GM21529 (cell line): ENCODE measurements at regions not wholly inside any gene's neighbourhood (a gene's known extent, or its start where the extent isn't known, plus 50 kb on each side); places are given as distances from the start of the nearest gene placed in this dataset.

Source experiments
- ATAC-seq: cut with Tn5 transposase; IDR thresholded peaks from one replicate; pipeline ENCODE4 v1.9.1; 2021; ENCODE audit not compliant: unreplicated experiment

DNA sequence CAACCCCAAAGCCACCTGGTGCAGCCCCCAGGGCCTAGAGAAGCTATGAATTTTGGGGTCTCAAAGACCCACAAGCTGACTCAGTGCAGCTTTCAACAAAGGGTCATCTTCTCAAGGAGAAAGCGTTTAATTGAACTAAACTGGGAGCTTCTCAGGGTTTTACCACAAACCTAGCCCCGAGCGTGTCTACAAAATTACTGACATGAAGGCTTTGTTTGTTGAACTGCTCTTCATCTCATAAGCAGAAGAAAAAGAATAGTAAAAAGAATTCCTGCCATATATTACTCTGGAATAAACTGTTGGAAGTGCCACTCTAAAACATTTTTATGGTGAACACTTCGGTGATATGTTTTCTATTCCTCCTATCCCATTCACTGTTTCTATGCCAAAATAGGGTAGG lies 50.8 kb upstream of the INCENP start:
- no peak for ATAC-seq

DNA sequence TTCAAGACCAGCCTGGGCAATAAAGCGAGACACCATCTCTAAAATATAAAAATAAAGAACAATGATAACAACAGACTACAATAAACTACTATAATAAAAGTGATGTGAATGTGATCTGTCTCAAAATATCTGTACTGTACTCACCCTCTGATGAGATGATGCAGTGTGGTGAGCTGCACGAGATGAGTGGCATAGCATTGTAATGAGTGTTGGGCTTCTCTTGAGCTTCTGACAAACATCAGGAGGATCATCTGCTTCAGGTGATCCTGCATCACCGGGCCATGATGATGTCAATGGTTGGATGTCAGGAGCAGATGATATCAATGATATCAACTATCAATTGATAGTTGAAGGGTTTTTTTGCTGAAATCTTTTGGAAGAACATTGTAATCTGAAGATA lies 52.4 kb upstream of the INCENP start:
- no peak for ATAC-seq

DNA sequence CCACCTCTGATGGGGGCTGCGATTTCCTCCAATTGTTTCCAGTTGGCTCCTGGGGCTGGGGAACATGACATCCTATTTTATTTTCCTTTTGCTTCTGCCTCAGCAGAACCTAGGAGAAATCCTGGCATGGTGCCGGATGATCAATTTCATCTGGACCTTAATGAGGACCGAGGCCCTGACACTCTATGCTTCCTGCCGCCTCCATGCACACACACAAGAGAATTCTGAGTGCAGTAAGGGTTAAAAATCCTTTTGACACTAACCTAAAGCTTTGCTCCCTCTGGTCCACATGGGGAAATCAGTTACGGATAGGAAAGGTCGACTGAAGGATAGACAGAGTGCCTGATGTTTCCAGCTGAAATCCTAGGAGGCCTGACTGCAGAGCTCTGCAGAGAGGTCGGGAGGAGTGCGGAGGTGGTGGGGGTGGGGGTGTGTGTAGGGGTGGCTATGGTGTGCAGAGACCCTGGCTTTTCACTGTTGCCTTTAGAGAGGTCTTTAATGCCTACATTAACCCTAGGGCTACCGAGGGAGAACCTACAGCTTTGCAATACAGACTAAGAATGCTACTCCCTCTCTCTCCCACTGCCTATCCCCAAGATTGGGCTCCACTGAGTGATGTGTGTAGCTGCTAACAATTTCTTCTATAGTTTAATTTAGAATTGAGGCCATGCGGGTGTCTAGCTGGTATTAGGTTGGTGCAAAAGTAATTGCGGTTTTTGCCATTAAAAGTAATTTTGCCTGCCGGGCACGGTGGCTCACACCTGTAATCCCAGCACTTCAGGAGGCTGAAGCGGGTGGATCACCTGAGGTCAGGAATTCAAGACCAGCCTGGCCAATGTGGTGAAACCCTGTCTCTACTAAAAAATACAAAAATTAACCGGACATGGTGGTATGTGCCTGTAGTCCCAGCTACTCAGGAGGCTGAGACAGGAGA lies 53.6 kb upstream of the INCENP start:
- ATAC-seq: no peak

DNA sequence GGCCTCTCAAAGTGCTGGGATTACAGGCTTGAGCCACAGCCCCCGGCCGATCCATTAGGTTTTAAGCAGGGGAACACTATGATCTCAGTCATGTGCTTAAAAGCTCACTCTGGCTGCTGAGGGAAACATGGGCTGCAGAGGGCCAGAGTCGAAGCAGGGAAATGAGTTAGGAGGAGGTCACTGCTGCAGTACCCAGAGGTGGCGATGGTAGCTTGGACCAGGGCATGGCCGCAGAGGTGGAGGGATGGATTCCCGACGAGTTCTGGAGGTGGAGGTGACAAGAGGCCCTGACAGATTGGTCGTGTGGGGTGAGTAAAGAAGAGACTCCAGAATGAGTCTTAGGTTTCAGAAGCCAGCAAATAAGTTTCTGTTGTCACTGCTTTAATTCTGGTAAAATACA lies 54.4 kb upstream of the INCENP start:
- no peak for ATAC-seq

DNA sequence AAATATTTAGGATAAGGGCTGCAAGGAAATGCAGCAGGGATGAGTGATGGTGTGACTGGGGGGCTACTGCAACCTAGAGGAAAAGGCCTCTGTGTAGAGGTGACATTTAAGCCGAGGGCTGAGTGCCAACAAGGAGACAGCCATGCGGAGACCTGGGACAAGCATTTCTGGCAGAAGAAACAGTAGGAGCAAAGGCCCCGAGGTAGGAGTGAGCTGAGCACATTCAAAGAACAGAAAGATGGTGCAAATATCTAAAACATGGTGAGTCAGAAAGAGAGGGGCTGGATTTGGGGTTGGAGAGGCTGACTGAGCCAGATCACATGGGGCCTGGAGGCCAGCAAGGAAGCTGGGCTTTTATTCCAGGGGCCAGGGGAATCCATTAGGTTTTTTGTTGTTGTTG lies 55.1 kb upstream of the INCENP start:
- ATAC-seq: no peak

DNA sequence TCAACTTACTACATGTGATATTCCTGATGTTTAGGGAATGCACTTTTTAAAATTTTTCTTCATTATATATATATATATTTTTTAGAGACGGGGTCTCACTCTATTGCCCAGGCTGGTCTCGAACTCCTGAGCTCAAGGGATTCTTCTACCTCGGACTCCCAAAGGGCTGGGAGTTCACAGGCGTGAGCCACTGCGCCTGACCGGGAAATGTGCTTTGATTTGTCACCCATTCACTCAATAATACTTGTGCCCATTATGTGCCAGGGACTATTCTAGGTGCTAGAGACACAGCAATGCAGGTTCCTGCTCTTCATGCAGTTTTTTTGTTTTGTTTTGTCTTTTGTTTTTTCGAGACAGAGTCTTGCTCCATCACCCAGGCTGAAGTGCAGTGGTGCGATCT lies 56.1 kb upstream of the INCENP start:
- ATAC-seq: no peak

DNA sequence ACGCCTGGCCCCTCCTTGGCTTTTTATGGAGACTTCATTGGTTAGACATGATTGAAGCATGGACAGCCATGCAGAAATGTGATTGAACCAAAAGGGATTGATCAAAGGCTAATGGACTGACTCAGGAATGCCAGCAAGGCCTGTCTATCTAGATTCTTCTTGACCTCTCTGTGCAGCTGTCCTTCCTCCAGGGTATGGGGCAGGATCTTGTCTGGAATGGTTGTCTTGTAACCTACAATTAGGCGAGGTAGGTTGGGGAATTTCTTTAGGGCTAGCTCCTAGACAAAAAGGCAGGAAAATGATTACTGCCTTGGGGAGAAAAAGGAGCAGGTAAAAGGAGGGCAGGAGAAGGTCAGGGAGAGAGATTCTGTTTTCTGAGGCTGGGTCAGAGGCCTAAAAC lies 59.6 kb upstream of the INCENP start:
- no peak for ATAC-seq

DNA sequence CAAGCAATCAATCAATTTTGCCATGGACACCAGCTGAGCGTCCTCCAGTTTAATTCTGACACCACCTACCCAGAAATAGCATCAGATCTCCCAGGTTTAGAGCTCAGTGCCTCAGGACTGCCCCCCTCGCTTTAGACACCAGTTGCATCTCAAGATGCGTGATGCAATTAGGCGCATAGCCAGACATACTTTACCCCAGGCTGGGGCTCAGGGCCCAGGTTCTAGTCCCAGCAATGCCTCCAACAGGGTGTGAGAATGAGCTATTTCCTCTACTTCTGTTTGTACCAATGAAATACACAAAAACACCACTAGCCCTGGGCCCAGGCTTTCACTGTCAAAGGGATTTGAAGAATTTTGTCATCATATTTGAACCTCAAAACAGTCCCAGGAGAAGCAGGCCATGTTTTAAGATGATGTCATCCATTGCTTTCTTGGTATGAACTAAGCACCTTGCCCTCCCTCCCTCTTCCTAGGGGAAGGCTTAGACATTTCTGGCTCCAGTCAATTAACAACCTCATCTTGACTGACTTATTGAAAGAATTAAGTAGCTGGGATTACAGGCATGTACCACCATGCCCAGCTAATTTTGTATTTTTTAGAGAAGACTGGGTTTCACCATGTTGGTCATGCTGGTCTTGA lies 61.5 kb upstream of the INCENP start:
- ATAC-seq: no peak

DNA sequence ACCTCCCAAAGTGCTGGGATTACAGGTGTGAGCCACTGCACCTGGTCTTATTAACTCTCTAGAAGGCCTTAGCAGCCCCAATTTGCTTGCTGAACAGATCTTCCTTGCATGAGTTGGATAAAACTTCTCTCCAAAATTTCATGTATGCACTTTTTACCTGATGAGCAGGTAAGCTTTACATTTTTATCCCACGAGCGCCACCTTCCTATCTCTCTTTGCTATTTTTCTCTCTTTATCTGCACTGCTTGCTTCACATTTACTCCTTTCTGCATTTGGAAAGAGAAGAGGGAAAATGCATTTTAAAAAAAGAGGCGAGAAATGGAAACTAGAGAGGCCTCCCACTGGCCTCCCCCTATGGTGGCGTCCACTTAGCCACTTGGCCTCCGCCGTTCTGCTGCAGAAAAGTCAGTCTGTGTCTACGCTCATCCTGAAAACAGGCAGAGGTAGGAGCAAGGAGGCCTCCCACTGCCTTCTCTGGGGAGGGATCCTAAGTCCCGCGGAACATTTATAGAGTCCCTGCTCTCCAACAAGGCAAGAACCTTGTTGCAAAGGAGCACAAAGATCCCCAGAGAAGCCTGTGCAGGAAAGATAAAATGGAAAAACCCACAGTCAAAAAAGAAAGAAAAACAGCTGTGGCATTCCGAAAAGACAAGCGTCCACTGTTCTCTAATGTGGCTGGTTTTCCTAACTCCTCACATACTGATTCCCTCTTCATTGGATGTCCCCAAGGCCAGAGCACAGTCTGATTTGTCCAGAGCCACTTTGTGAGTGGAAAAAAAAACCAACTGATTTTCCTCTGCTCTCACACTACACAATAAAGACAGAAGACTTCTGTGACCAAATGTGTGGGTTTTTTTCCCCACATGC lies 62.2 kb upstream of the INCENP start:
- no peak for ATAC-seq

DNA sequence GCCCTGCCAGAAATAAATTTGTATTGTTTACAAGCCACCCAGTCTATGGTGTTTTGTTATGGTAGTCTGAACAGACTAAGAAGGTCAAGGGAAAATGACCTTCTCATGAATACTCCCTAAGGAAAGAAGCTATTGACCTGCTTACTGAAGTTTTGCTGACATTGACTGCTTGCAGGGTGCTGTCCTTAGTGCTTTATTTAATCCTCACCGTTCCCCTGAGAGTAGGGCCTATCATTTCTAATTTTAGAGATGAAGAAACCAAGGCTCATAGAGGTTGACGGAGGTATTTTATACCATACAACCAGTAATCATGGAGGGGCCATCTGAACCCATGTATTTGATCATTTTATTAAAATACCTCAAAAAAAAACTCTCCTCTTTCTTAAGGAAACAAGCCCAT lies 66.7 kb upstream of the INCENP start:
- ATAC-seq: no peak

DNA sequence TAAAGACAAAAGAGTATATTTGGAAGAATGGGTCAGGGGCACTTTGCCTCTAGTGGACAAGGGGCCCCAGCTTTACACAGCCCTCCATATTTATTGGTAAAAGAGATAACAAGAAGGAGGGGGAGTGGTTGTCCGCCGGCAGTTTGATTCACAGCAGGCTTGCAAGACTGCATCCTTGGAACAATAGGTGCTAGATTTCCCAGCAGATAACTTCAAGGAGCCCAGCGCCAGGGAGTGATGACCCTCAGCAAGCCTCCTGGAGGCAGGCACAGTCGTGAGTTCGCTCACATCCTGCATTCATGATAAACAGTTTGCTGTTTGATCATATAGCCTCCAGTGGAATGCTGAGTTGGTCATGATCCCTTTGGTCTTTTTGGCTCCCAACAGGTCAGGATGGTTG lies 67.8 kb upstream of the INCENP start:
- no peak for ATAC-seq

DNA sequence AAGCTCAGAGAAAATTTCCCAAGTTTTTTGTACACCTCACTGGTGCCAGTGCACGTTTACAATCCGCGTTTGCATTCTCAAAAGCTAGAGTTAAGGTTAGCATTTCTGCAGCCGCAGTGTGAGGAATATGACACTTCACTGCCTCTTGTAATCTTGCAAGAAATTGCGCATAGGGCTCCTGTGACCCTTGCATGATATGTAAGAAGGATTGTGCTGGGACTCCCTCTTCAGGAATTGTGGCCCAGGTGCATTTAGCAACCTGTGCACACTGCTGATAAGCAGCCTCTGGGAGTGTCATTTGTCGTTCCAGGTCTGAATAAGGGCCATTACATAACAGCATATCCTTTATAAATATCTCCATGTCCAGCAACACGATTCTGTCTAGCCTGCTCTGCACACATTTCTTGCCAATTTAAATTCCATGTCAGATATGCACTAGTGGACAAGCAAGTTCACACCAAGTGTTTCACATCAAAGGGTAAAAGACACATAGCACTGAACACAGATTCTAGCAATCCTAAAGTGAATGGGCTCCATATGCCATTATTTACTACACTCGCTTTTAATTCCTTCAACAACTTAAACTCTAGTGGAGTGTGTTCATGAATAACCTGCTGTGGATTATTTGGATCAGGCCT lies 69.2 kb upstream of the INCENP start:
- no peak for ATAC-seq

DNA sequence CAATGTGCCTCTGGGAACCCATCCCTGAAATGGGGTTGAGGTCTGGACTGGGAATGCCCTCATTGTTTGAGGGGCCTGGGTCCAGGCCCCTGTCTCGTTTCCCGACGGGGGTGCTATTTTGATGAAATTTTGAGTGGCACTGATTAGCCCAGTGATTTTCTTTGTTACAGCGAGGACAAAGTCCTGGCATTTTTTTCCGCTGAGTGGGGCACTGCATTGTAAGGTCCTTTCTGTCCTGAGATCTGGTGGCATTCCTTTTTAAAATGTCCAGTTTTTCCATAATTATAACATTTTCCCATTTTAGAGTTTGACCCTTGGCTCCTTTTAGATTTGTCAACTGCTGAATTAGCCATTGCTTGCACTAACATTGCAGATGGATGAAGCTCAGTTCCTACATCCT lies 69.7 kb upstream of the INCENP start:
- ATAC-seq: no peak

DNA sequence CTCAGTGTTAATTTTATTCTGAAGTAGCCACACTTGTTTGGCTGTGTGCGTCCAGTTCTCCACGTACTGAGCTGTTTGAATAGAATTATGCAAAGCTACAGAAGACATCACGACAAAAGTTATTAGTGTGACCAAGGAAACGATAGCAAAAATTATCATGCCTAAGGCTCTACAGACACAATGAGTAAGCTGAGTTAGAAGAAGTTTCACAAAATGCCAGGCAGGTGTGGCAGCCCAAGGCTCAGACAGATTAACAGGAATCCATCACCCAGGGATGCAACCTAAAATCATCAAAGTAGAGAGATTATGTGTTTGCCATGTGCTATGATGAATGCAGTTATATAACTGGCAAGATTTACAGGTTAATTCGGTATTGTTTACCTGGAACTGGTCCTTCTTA lies 73.1 kb upstream of the INCENP start:
- ATAC-seq: no peak

DNA sequence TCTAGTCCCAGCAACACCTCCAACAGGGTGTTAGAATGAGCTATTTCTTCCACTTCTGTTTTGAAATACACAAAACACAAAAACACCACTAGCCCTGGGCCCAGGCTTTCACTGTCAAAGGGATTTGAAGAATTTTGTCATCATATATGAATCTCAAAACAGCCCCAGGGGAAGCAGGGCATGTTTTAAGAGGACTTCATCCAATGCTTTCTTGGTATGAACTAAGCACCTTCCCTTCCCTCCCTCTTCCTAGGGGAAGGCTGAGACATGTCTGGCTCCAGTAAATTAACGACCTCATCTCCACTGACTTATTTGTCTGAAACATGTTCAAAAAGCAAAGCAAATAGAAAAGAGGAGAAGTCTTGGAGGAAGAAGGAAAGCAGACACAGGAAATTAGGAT lies 75.7 kb upstream of the INCENP start:
- ATAC-seq: no peak

DNA sequence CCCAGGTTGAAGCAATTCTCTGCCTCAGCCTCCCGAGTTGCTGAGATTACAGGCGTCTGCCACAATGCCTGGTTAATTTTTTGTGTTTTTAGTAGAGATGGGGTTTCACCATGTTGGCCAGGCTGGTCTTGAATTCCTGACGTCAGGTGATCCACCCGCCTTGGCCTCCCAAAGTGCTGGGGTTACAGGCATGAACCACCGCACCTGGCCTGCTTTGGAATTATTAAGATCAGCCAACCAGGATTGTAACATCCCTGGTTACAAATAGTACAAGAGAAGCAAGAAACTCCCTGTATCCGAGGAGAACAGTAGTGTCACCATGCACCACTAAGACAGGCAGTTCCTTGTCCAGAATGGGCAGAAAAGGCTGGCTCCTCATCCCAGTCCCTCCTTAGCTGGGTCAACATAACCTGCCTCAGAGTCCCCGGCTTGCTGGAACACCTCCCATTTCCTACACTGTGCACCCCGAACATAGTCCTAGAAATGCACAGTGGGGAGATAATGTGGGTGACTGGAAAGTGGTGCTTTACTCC lies 77.2 kb upstream of the INCENP start:
- no peak for ATAC-seq

DNA sequence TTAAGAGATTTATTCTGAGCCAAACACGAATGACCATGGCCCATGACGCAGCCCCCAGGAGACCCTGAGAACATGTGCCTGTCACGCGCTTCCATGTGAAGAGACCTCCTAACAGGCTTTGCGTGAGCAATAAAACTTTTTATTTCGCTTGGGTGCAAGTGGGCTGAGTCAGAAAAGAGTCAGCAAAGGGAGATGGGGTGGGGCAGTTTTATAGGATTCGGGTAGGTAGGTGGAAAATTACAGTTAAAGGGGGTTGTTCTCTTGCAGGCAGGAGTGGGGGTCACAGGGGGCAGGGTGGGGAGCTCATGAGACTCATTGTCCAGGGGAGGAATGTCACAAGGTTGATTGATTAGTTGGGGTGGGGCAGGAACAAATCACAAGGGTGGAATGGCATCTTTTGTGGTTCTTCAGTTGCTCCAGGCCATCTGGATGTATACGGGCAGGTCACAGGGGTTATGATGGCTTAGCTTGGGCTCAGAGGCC lies 77.2 kb upstream of the FTH1 start:
- no peak for ATAC-seq

DNA sequence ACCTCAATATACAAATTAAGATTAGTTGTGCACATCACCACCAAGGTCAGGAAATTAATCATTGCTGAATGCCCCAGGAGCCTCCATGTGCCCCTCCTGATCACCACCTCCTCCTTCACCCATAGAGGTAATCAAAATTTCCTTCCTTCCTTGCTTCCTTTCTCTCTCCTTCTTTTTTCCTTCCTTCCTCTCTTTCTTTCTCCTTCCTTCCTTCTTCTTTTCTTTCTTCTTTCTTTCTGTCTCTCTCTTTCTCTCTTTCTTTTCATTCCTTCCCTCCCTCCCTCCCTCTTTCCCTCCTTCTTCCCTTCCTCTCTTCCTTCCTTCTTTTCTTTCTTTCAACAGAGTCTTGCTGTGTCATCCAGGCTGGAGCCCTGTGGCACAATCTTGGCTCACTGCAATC lies 67.9 kb upstream of the FTH1 start:
- no peak for ATAC-seq

DNA sequence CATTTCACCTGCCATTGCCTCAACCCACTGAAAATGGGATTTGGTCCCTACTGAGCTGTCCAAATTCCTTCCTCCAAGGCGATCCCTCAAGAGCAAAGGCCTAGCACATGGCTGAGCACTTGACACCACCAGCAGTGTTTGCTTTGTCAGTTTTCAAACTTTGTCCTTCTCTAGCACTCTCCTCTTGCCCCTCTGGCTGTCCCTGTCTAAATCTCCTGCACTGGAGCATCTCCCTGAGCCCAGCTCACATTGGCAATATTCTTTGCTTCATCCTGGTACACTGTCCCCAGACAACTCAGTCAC lies 66.6 kb upstream of the FTH1 start:
- no peak for ATAC-seq

DNA sequence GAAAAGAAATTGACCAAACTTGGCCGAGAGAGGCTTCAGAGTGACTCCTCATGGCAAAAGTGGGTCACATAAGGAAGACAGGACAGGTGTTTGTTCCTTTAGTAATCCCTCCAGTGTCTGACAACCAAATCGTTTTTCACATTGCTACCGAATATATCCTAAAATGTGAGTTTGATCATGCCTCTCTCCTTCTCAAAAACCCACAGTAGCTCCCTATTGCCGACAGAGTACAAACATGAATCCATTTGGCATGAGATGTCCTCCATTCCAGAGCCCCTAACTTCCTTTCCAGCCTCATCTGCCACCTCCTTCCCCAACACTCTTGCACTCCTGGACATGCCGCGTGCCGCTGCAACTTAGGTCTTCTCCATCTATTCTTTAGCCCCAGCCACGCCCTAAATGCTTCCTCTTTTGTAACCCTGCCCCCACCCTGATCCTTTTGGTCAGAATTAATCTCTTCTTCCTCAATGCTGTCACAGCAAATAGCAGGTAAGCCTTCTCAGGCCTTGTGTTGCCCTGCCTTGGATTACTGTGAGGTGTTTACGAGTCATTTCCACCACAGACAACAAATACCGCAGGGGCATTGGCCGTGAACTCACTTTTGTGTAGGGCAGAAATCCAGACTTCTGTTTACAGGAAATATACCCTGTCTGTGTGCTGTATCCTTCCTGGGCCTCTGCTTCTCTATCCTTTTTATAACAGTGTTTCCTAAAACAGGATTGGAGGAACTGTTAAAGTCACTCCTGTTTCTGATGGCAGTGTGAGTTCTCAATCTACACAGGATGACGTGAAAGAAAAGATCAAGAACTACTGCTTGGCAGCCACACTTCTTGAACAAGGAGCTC lies 66.0 kb upstream of the FTH1 start:
- ATAC-seq: no peak
